Activated naive CD8-positive, alpha-beta T cell treated with anti-CD3 and anti-CD28 coated beads, Interleukin-2, amount 10 ng/mL, durations not matched to agents 7 days and 5 days (primary cell): ENCODE measurements at regions not wholly inside any gene's neighbourhood (a gene's known extent, or its start where the extent isn't known, plus 50 kb on each side); places are given as distances from the start of the nearest gene placed in this dataset.
"Not testable (repeated sequence)": the region's sequence is repeated elsewhere in the genome, so short reads cannot be mapped to it uniquely, and the experiment has no call there.

ENCODE experiments used
- ATAC-seq: fragments of 150-1000 bp; cut with Tn5 transposase; one replicate; pipeline ENCODE4 v1.10.0; 2021; ENCODE audit warnings: low read depth, moderate library complexity
- POLR2A ChIA-PET: fragments of 350-600 bp; sonication (Branson Sonifier 250); formaldehyde crosslinking; loops from one replicate; lab custom pipeline; 2021; ENCODE audit warnings: antibody characterized with exemption; lab: Charles Lee
- DNase-seq: peaks from one replicate; pipeline ENCODE4 v3.0.0; 2021
- H3K27ac Mint-ChIP-seq: one replicate; pipeline ENCODE4 v1.8.0; 2022; ENCODE audit warnings: mild to moderate bottlenecking, mixed read lengths
- H3K27me3 Mint-ChIP-seq: one replicate; pipeline ENCODE4 v1.8.0; 2022; ENCODE audit warnings: mild to moderate bottlenecking, moderate library complexity, mixed read lengths
- H3K36me3 Mint-ChIP-seq: one replicate; pipeline ENCODE4 v1.8.0; 2021; ENCODE audit warnings: mild to moderate bottlenecking, mixed read lengths
- H3K4me1 Mint-ChIP-seq: one replicate; pipeline ENCODE4 v1.8.0; 2021; ENCODE audit warnings: mixed read lengths
- H3K4me3 Mint-ChIP-seq: one replicate; pipeline ENCODE4 v1.8.0; 2022; ENCODE audit warnings: mild to moderate bottlenecking, moderate library complexity, mixed read lengths
- H3K9me3 Mint-ChIP-seq: one replicate; pipeline ENCODE4 v1.8.0; 2021; ENCODE audit warnings: mixed read lengths

DNA sequence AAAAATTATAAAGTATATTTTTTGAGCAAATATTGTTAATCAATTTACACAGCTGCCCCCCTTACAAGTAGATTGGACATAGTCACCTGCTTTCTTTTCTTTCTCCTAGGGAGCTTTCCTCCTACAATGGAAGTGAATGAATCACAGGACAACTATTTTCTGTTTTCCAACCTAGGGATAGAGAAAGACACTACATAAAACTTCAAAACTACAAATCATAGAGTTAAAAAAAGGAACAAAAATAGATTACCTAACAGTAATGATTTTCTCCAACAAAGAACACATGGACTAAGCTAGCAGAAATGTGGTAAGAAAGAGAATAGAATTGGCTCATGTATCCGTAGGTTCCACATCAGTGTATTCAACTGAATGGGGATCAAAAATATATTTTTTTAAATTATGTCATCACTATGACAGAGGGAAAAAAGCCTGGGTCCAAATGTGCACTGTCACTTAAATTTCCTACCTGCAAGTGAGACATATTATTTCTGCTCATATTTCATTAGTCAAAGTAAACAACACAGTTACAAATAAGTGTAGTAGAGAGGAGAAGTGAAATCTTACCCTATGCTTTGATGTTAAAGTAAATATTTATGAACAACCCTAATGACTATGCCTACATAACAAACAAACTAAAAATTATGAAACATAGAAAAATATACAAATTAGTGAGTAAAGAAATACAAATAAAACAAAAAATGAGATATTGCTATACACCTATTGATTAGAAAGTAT, 756.7 kb downstream of the SOCS6 start:
- ATAC-seq (no peak), DNase-seq (no peak)
- H3K27ac Mint-ChIP-seq, result no peak overlapping the region
- no peaks in the 10 kb centered on the region for H3K36me3 Mint-ChIP-seq
- POLR2A ChIA-PET, result no interaction called here
- no peak overlapping the region for H3K4me3 Mint-ChIP-seq
- H3K4me1 Mint-ChIP-seq, result no peaks in the 10 kb centered on the region
- H3K27me3 Mint-ChIP-seq, result no peaks in the 10 kb centered on the region
- H3K9me3 Mint-ChIP-seq, result peaks cover 3% of the 10 kb centered on the region

DNA sequence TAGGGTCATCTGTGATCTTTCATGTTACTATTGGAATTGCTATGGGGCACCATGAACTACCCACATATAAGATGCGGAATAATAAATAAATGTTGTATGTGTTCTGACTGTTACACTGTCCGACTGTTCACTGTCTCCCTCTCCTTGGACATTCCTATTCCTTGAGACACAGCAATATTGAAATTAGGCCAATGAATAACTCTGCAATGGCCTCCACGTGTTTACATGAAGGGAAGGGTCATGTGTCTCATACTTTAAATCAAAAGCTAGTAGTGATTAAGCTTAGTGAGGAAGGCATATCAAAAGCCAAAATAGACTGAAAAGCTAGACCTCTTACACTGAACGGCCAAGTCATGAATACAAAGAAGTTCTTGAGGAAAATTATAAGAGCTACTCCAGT, 751.3 kb downstream of the SOCS6 start:
- no peak overlapping the region for H3K27ac Mint-ChIP-seq
- no peak overlapping the region for H3K4me3 Mint-ChIP-seq
- no peaks in the 10 kb centered on the region for H3K27me3 Mint-ChIP-seq
- no peaks in the 10 kb centered on the region for H3K9me3 Mint-ChIP-seq
- POLR2A ChIA-PET, result no interaction called here
- no peak for DNase-seq
- H3K4me1 Mint-ChIP-seq, result no peaks in the 10 kb centered on the region
- no peak for ATAC-seq
- no peaks in the 10 kb centered on the region for H3K36me3 Mint-ChIP-seq

DNA sequence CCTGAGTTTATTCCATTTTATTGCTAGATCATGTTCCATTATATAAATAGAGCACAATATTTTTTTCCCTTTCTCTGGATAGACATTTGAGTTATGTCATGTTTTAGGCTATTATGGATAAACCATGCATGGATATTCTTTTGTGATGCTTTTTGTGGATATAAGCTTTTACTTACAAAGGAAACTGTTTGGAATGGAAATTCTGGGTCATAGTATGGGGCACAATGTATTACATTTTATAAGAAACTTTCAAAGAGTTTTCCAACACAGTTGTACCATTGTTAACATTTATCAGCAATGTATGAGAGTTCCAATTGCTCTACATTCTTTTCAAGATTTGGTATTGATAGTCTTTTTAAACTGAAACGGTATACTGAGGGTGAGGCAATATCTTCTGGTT, 749.4 kb downstream of the SOCS6 start:
- Mint-ChIP-seq H3K4me1 (no peaks in the 10 kb centered on the region), H3K9me3 (no peaks in the 10 kb centered on the region), H3K27me3 (no peaks in the 10 kb centered on the region), H3K4me3 (no peak overlapping the region), H3K36me3 (no peaks in the 10 kb centered on the region), H3K27ac (no peak overlapping the region)
- no peak for ATAC-seq
- POLR2A ChIA-PET, result no interaction called here
- no peak for DNase-seq

DNA sequence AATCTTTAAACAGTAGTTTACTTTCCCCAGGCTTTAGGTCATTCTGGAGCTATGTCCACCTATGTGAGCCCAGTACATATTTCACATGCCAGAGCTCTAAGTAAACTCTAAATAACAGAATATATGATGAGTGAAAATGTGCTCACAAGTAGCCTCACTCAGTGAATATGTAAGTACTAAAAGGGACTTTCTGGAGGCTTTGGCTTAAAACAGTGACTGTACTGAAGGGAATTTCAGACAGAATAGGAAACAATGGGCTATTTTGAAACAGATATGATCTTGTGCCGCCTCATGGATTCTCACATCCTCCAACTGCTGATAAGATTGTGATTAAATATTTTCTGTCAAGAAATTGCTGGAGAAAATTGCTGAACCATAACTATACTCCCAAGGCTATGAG, 747.9 kb downstream of the SOCS6 start:
- no peak for DNase-seq
- Mint-ChIP-seq H3K27me3 (no peaks in the 10 kb centered on the region), H3K4me1 (no peaks in the 10 kb centered on the region), H3K27ac (no peak overlapping the region), H3K9me3 (no peaks in the 10 kb centered on the region), H3K4me3 (no peak overlapping the region), H3K36me3 (no peaks in the 10 kb centered on the region)
- no peak for ATAC-seq
- POLR2A ChIA-PET, result no interaction called here

DNA sequence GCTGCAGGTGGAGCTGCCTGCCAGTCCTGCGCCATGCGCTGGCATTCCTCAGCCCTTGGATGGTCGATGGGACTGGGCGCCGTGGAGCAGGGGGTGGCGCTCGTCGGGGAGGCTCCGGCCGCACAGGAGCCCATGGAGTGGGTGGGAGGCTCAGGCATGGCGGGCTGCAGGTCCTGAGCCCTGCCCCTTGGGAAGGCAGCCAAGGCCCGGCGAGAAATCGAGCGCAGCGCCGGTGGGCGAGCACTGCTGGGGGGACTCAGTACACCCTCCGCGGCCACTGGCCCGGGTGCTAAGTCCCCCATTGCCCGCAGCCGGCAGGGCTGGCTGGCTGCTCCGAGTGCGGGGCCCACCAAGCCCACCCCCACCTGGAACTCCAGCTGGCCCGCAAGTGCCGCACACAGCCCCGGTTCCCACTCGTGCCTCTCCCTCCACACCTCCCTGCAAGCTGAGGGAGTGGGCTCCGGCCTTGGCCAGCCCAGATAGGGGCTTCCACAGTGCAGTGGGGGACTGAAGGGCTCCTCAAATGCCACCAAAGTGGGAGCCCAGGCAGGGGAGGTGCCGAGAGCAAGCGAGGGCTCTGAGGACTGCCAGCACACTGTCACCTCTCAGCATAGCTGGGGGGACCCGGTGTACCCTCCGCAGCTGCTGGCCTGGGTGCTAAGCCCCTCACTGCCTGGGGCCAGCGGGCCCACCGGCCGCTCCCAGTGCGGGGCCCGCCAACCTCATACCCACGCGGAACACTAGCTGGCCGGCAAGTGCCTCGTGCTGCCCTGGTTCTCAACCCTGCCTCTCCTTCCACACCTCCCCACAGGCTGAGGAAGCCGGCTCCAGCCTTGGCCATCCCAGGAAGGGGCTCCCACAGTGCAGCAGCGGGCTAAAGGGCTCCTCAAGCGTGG, 742.7 kb downstream of the SOCS6 start:
- DNase-seq, H3K4me1 Mint-ChIP-seq, H3K9me3 Mint-ChIP-seq, H3K36me3 Mint-ChIP-seq, H3K4me3 Mint-ChIP-seq, H3K27me3 Mint-ChIP-seq, H3K27ac Mint-ChIP-seq, ATAC-seq, POLR2A ChIA-PET: not testable (repeated sequence)

- ATAC-seq, H3K36me3 Mint-ChIP-seq, DNase-seq, H3K4me3 Mint-ChIP-seq, H3K4me1 Mint-ChIP-seq, POLR2A ChIA-PET, H3K9me3 Mint-ChIP-seq, H3K27ac Mint-ChIP-seq, H3K27me3 Mint-ChIP-seq: not testable (repeated sequence)
Observed at GRCh38 chr18:71030085-71030484, 741.2 kb downstream of the SOCS6 start.

GRCh38 chr18:71028285-71028762, 739.5 kb downstream of the SOCS6 start:
- no peaks in the 10 kb centered on the region for H3K36me3 Mint-ChIP-seq
- ATAC-seq, result no peak
- H3K4me3 Mint-ChIP-seq, result no peak overlapping the region
- no peaks in the 10 kb centered on the region for H3K27me3 Mint-ChIP-seq
- DNase-seq, result no peak
- peaks cover 5% of the 10 kb centered on the region for H3K9me3 Mint-ChIP-seq
- H3K4me1 Mint-ChIP-seq, result no peaks in the 10 kb centered on the region
- POLR2A ChIA-PET, result no interaction called here
- no peak overlapping the region for H3K27ac Mint-ChIP-seq

GRCh38 chr18:71027531-71027930, 738.7 kb downstream of the SOCS6 start:
- ATAC-seq (no peak), DNase-seq (no peak)
- Mint-ChIP-seq H3K9me3 (peaks cover 5% of the 10 kb centered on the region), H3K4me1 (no peaks in the 10 kb centered on the region), H3K27me3 (no peaks in the 10 kb centered on the region), H3K4me3 (no peak overlapping the region), H3K27ac (no peak overlapping the region), H3K36me3 (no peaks in the 10 kb centered on the region)
- POLR2A ChIA-PET, result no interaction called here

GRCh38 chr18:71025505-71026225, 736.8 kb downstream of the SOCS6 start:
- Mint-ChIP-seq H3K36me3 (no peaks in the 10 kb centered on the region), H3K4me3 (no peak overlapping the region), H3K9me3 (peaks cover 7% of the 10 kb centered on the region), H3K4me1 (no peaks in the 10 kb centered on the region), H3K27ac (no peak overlapping the region), H3K27me3 (no peaks in the 10 kb centered on the region)
- ATAC-seq, result no peak
- no peak for DNase-seq
- POLR2A ChIA-PET, result no interaction called here

GRCh38 chr18:71022389-71022788, 733.5 kb downstream of the SOCS6 start:
- Mint-ChIP-seq H3K36me3 (no peaks in the 10 kb centered on the region), H3K27ac (no peak overlapping the region), H3K9me3 (peaks cover 7% of the 10 kb centered on the region), H3K27me3 (no peaks in the 10 kb centered on the region), H3K4me1 (no peaks in the 10 kb centered on the region), H3K4me3 (no peak overlapping the region)
- ATAC-seq, result no peak
- no peak for DNase-seq
- POLR2A ChIA-PET, result no interaction called here

DNA sequence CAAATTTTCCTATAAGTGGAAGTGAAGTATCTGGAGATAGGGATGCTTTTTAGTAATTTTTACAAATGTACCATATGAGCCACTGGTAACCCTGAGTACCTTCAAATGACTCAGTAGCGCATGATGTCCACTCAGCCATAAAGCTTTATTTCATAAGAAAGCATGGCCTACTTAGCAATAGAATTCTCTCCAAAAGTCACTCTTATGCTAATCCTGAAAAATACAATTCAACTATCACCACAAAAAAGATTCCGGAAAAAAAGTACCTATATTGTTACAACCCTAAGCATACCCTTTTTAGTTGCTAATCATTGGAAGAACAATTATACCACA, 732.2 kb downstream of the SOCS6 start:
- H3K27me3 Mint-ChIP-seq, result no peaks in the 10 kb centered on the region
- no peak for DNase-seq
- peaks cover 7% of the 10 kb centered on the region for H3K9me3 Mint-ChIP-seq
- no peaks in the 10 kb centered on the region for H3K4me1 Mint-ChIP-seq
- no peak overlapping the region for H3K27ac Mint-ChIP-seq
- POLR2A ChIA-PET, result no interaction called here
- no peak overlapping the region for H3K4me3 Mint-ChIP-seq
- no peaks in the 10 kb centered on the region for H3K36me3 Mint-ChIP-seq
- ATAC-seq, result no peak

- Mint-ChIP-seq H3K27me3 (no peaks in the 10 kb centered on the region), H3K9me3 (peaks cover 7% of the 10 kb centered on the region), H3K36me3 (no peaks in the 10 kb centered on the region), H3K4me1 (no peaks in the 10 kb centered on the region), H3K27ac (no peak overlapping the region), H3K4me3 (no peak overlapping the region)
- DNase-seq (no peak), ATAC-seq (no peak)
- POLR2A ChIA-PET, result no interaction called here
Observed at GRCh38 chr18:71020342-71021029, 731.6 kb downstream of the SOCS6 start.

DNA sequence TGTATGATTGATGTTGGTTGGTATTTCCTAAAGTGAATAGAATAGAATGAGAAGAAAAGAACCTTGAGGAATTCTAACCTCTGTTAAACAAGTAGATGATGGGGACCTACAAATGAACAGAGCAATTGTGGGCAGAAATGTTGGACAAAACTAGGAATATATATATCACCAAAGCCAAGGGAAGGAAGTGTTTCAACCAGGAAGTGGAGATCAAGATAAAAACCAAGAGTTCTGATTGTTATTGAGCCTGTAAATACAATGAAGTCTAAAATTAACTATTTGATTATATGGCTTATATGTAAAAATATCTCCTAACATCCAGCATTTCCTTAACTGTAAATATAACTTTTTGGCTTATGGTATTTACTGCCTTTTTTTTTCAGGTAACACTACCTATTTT, 730.0 kb downstream of the SOCS6 start:
- ATAC-seq, result no peak
- DNase-seq, result no peak
- Mint-ChIP-seq H3K4me3 (no peak overlapping the region), H3K9me3 (peaks cover 7% of the 10 kb centered on the region), H3K27ac (no peak overlapping the region), H3K36me3 (no peaks in the 10 kb centered on the region), H3K4me1 (no peaks in the 10 kb centered on the region), H3K27me3 (no peaks in the 10 kb centered on the region)
- POLR2A ChIA-PET, result no interaction called here
